ENCODE measurements at regions not wholly inside any gene's neighbourhood (a gene's known extent, or its start where the extent isn't known, plus 50 kb on each side); places are given as distances from the start of the nearest gene placed in this dataset.

DNA sequence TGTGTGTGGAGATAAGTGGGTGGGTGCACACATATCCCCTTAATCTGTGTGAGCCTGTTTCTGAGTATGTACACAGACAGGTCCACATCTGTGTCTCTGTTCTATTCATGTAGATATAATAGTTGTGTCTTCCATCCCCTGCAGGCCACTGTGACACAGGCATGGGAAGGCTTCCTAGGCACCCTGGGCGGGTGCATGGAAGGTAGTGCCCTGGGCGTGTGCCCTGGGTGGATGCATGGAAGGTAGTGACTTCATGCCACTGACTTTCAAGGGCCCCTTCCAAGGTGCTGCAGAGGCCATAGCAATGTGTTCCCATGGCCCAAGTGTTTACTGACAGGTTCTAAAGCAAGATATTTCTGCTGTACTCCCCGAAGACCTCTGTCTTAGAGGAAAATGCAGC lies 462.5 kb upstream of the HS6ST1 start:
- intact Hi-C loops (cut with DNase I, micrococcal nuclease), result no loop called here
- no peaks in the 10 kb centered on the region for H3K9me3 Mint-ChIP-seq
- H3K4me3 Mint-ChIP-seq, result no peak overlapping the region
- TF ChIP-seq, protein P1, sequence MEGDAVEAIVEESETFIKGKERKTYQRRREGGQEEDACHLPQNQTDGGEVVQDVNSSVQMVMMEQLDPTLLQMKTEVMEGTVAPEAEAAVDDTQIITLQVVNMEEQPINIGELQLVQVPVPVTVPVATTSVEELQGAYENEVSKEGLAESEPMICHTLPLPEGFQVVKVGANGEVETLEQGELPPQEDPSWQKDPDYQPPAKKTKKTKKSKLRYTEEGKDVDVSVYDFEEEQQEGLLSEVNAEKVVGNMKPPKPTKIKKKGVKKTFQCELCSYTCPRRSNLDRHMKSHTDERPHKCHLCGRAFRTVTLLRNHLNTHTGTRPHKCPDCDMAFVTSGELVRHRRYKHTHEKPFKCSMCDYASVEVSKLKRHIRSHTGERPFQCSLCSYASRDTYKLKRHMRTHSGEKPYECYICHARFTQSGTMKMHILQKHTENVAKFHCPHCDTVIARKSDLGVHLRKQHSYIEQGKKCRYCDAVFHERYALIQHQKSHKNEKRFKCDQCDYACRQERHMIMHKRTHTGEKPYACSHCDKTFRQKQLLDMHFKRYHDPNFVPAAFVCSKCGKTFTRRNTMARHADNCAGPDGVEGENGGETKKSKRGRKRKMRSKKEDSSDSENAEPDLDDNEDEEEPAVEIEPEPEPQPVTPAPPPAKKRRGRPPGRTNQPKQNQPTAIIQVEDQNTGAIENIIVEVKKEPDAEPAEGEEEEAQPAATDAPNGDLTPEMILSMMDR (IDR thresholded peaks at IDR 0.05), result no peak
- no peaks in the 10 kb centered on the region for H3K4me1 Mint-ChIP-seq (ENCODE audit: low read depth)
- ATAC-seq (ENCODE audit: poor library complexity) (no peak), DNase-seq (peak in 1 of 14 experiments; percentile 29)
- Histone ChIP-seq H3K36me3 (ENCODE audit: insufficient read depth, low read length) (no peaks in the 10 kb centered on the region), H3K9me3 (ENCODE audit: control insufficient read depth in 1 of 2, insufficient read depth in 1 of 2, low read length in 2 of 2) (peaks cover 0 to 22% of the 10 kb centered on the region in 2 experiments), H3K27ac (ENCODE audit: low read depth in 1 of 2, low read length in 2 of 2) (no peak overlapping the region), H3K4me3 (ENCODE audit: low read length) (no peak overlapping the region), H3K27me3 (ENCODE audit: control insufficient read depth in 1 of 2, insufficient read depth in 2 of 2, low read length in 2 of 2) (no peaks in the 10 kb centered on the region), H3K4me1 (ENCODE audit: insufficient read depth, low read length) (no peaks in the 10 kb centered on the region)
- no peaks in the 10 kb centered on the region for H3K27me3 Mint-ChIP-seq
- CTCF ChIA-PET, result no interaction called here
- H3K27ac Mint-ChIP-seq, result no peak overlapping the region
- no peaks in the 10 kb centered on the region for H3K36me3 Mint-ChIP-seq (ENCODE audit: low read depth)
- POLR2A ChIA-PET, result no interaction called here

DNA sequence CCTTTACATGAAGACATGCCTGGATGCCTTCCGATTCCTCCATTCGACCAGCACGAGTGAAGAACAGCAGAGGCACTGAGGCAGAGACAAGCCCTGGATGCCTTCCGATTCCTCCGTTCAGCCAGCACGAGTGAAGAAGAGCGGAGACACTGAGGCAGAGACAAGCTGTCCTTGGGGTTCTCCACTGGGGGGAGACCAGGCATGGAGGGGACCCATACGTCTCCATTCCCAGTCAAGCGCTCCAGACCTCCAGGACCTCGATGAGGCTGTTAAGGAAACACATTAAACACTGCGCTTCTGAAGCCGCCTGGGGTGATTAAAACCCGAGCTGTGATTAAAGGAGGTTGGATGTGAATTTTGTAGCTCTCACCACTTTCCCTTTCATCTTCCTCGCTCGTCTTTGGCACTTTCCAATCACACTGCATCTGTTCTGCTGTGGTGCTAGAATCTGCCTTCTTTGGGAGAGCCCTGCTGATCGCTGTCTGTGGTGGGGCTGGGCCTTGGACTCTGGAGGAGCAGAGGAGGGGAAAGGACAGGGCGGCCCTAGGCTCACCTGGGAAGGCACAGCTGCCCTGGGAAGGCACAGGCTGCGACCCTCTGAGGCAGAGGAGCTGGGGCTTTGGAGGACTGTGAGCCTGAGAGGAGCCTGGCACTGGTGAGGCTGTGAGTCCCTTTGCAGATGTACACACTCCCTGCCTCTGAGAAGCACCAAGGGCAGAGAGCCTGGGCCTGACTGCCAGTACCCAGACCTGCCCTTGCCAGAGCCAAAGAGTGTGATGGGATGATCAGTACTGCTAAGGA lies 463.1 kb upstream of the HS6ST1 start:
- POLR2A ChIA-PET, result no interaction called here
- Mint-ChIP-seq H3K27ac (no peak overlapping the region), H3K4me3 (no peak overlapping the region), H3K36me3 (ENCODE audit: low read depth) (no peaks in the 10 kb centered on the region), H3K27me3 (no peaks in the 10 kb centered on the region), H3K9me3 (no peaks in the 10 kb centered on the region), H3K4me1 (ENCODE audit: low read depth) (no peaks in the 10 kb centered on the region)
- Histone ChIP-seq H3K27ac (ENCODE audit: low read depth in 1 of 2, low read length in 2 of 2) (no peak overlapping the region), H3K4me3 (ENCODE audit: low read length) (no peak overlapping the region), H3K4me1 (ENCODE audit: insufficient read depth, low read length) (no peaks in the 10 kb centered on the region), H3K36me3 (ENCODE audit: insufficient read depth, low read length) (no peaks in the 10 kb centered on the region), H3K27me3 (ENCODE audit: control insufficient read depth in 1 of 2, insufficient read depth in 2 of 2, low read length in 2 of 2) (no peaks in the 10 kb centered on the region), H3K9me3 (ENCODE audit: control insufficient read depth in 1 of 2, insufficient read depth in 1 of 2, low read length in 2 of 2) (peaks cover 0 to 22% of the 10 kb centered on the region in 2 experiments)
- intact Hi-C loops (cut with DNase I, micrococcal nuclease), result no loop called here
- TF ChIP-seq, protein P1 (IDR thresholded peaks at IDR 0.05), result no peak
- DNase-seq (peak in 1 of 14 experiments; percentile 24), ATAC-seq (ENCODE audit: poor library complexity) (no peak)
- CTCF ChIA-PET, result no interaction called here

DNA sequence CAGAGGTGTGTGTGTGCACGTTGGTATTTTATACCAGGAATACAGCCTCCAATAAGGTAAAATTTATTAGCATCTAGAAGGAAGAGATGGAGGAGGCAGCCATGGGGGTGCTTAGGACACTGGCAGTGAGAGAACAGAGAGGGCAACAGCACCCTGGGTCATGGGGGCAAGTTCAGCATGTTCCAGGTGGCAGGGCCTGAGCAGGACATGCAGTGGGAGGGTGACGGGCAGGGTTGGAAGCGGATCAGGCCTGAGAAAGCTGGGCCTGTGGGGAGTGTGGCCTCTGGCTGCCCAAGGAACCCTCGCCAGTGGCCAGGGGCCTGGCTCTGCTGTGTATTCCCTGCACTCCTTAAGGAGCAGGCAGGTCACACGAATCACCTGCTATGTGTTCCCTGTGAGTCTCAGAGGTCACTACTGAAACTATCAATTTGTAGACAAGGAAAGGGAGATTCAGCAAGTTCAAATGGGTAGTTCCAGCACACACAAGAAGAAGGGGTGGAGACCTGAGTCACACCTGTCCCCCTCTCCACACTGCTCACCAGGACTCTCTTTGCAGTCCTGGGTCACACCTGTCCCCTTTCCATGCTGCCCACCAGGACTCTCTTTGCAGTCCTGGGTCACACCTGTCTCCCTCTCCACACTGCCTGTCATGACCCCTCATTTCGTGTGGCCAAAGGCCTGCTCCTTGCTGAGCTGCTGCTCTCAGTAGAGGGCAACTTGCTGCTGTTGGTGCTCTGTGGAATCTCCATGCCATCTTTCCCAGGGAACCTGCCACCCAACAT lies 463.9 kb upstream of the HS6ST1 start:
- DNase-seq, result no peak
- ChIA-PET CTCF (no interaction called here), POLR2A (no interaction called here)
- Mint-ChIP-seq H3K27ac (no peak overlapping the region), H3K4me3 (no peak overlapping the region), H3K4me1 (ENCODE audit: low read depth) (no peaks in the 10 kb centered on the region), H3K36me3 (ENCODE audit: low read depth) (no peaks in the 10 kb centered on the region), H3K9me3 (no peaks in the 10 kb centered on the region), H3K27me3 (no peaks in the 10 kb centered on the region)
- TF ChIP-seq, protein P1 (IDR thresholded peaks at IDR 0.05), result no peak
- H3K9me3 ChIP-seq (ENCODE audit: control insufficient read depth in 1 of 2, insufficient read depth in 1 of 2, low read length in 2 of 2), result peaks cover 0 to 23% of the 10 kb centered on the region in 2 experiments
- no peaks in the 10 kb centered on the region for H3K27me3 ChIP-seq (ENCODE audit: control insufficient read depth in 1 of 2, insufficient read depth in 2 of 2, low read length in 2 of 2)
- no peak for ATAC-seq (ENCODE audit: poor library complexity)
- no peaks in the 10 kb centered on the region for H3K36me3 ChIP-seq (ENCODE audit: insufficient read depth, low read length)
- no peak overlapping the region for H3K4me3 ChIP-seq (ENCODE audit: low read length)
- H3K27ac ChIP-seq (ENCODE audit: low read depth in 1 of 2, low read length in 2 of 2), result no peak overlapping the region
- intact Hi-C loops (cut with DNase I, micrococcal nuclease), result no loop called here
- no peaks in the 10 kb centered on the region for H3K4me1 ChIP-seq (ENCODE audit: insufficient read depth, low read length)

Data from CD4-positive, alpha-beta T cell (primary cell).